ENCODE measurements at regions not wholly inside any gene's neighbourhood (a gene's known extent, or its start where the extent isn't known, plus 50 kb on each side); places are given as distances from the start of the nearest gene placed in this dataset.

GRCh38 chr2:228509021-228509420 is 327.5 kb upstream of the SPHKAP start:
- Histone ChIP-seq H3K27me3 (ENCODE audit: insufficient read depth, low read length) (no peaks in the 10 kb centered on the region), H3K4me1 (ENCODE audit: control insufficient read depth, insufficient read depth, low read length, unreplicated experiment) (no peaks in the 10 kb centered on the region), H3K36me3 (ENCODE audit: insufficient read depth, low read length) (no peaks in the 10 kb centered on the region), H3K4me3 (ENCODE audit: low read depth, low read length) (no peak overlapping the region), H2AFZ (ENCODE audit: low read length, unreplicated experiment) (peak overlapping the region; percentile 3), H3K79me2 (ENCODE audit: control insufficient read depth, insufficient read depth, low read length, unreplicated experiment) (no peaks in the 10 kb centered on the region), H3K27ac (ENCODE audit: low read depth, low read length) (no peak overlapping the region)

GRCh38 chr2:228507870-228508269 is 326.4 kb upstream of the SPHKAP start:
- Histone ChIP-seq H3K4me1 (ENCODE audit: control insufficient read depth, insufficient read depth, low read length, unreplicated experiment) (no peaks in the 10 kb centered on the region), H3K27me3 (ENCODE audit: insufficient read depth, low read length) (no peaks in the 10 kb centered on the region), H3K36me3 (ENCODE audit: insufficient read depth, low read length) (no peaks in the 10 kb centered on the region), H3K79me2 (ENCODE audit: control insufficient read depth, insufficient read depth, low read length, unreplicated experiment) (no peaks in the 10 kb centered on the region), H2AFZ (ENCODE audit: low read length, unreplicated experiment) (no peak overlapping the region), H3K4me3 (ENCODE audit: low read depth, low read length) (no peak overlapping the region), H3K27ac (ENCODE audit: low read depth, low read length) (no peak overlapping the region)

- Histone ChIP-seq H3K79me2 (ENCODE audit: control insufficient read depth, insufficient read depth, low read length, unreplicated experiment) (no peaks in the 10 kb centered on the region), H3K4me3 (ENCODE audit: low read depth, low read length) (no peak overlapping the region), H3K27me3 (ENCODE audit: insufficient read depth, low read length) (no peaks in the 10 kb centered on the region), H2AFZ (ENCODE audit: low read length, unreplicated experiment) (no peak overlapping the region), H3K4me1 (ENCODE audit: control insufficient read depth, insufficient read depth, low read length, unreplicated experiment) (no peaks in the 10 kb centered on the region), H3K27ac (ENCODE audit: low read depth, low read length) (no peak overlapping the region), H3K36me3 (ENCODE audit: insufficient read depth, low read length) (no peaks in the 10 kb centered on the region)
These were observed 325.8 kb upstream of the SPHKAP start for GRCh38 chr2:228507231-228507824.

GRCh38 chr2:228503731-228504130 is 322.2 kb upstream of the SPHKAP start:
- H3K4me3 ChIP-seq (ENCODE audit: low read depth, low read length) = no peak overlapping the region
- no peak overlapping the region for H3K27ac ChIP-seq (ENCODE audit: low read depth, low read length)
- H3K4me1 ChIP-seq (ENCODE audit: control insufficient read depth, insufficient read depth, low read length, unreplicated experiment) = no peaks in the 10 kb centered on the region
- no peak overlapping the region for H2AFZ ChIP-seq (ENCODE audit: low read length, unreplicated experiment)
- H3K36me3 ChIP-seq (ENCODE audit: insufficient read depth, low read length) = no peaks in the 10 kb centered on the region
- no peaks in the 10 kb centered on the region for H3K79me2 ChIP-seq (ENCODE audit: control insufficient read depth, insufficient read depth, low read length, unreplicated experiment)
- no peaks in the 10 kb centered on the region for H3K27me3 ChIP-seq (ENCODE audit: insufficient read depth, low read length)

GRCh38 chr2:228493852-228494251 is 312.4 kb upstream of the SPHKAP start:
- H3K4me3 ChIP-seq (ENCODE audit: low read depth, low read length) = no peak overlapping the region
- no peaks in the 10 kb centered on the region for H3K79me2 ChIP-seq (ENCODE audit: control insufficient read depth, insufficient read depth, low read length, unreplicated experiment)
- no peaks in the 10 kb centered on the region for H3K4me1 ChIP-seq (ENCODE audit: control insufficient read depth, insufficient read depth, low read length, unreplicated experiment)
- no peak overlapping the region for H3K27ac ChIP-seq (ENCODE audit: low read depth, low read length)
- no peaks in the 10 kb centered on the region for H3K27me3 ChIP-seq (ENCODE audit: insufficient read depth, low read length)
- H3K36me3 ChIP-seq (ENCODE audit: insufficient read depth, low read length) = no peaks in the 10 kb centered on the region
- no peak overlapping the region for H2AFZ ChIP-seq (ENCODE audit: low read length, unreplicated experiment)

- no peak overlapping the region for H3K27ac ChIP-seq (ENCODE audit: low read depth, low read length)
- H3K36me3 ChIP-seq (ENCODE audit: insufficient read depth, low read length) = no peaks in the 10 kb centered on the region
- H3K4me3 ChIP-seq (ENCODE audit: low read depth, low read length) = no peak overlapping the region
- H3K4me1 ChIP-seq (ENCODE audit: control insufficient read depth, insufficient read depth, low read length, unreplicated experiment) = no peaks in the 10 kb centered on the region
- H2AFZ ChIP-seq (ENCODE audit: low read length, unreplicated experiment) = no peak overlapping the region
- no peaks in the 10 kb centered on the region for H3K27me3 ChIP-seq (ENCODE audit: insufficient read depth, low read length)
- H3K79me2 ChIP-seq (ENCODE audit: control insufficient read depth, insufficient read depth, low read length, unreplicated experiment) = no peaks in the 10 kb centered on the region
These were observed 297.5 kb upstream of the SPHKAP start for GRCh38 chr2:228479014-228479413.

- Histone ChIP-seq H3K27ac (ENCODE audit: low read depth, low read length) (no peak overlapping the region), H2AFZ (ENCODE audit: low read length, unreplicated experiment) (no peak overlapping the region), H3K36me3 (ENCODE audit: insufficient read depth, low read length) (no peaks in the 10 kb centered on the region), H3K79me2 (ENCODE audit: control insufficient read depth, insufficient read depth, low read length, unreplicated experiment) (no peaks in the 10 kb centered on the region), H3K27me3 (ENCODE audit: insufficient read depth, low read length) (no peaks in the 10 kb centered on the region), H3K4me1 (ENCODE audit: control insufficient read depth, insufficient read depth, low read length, unreplicated experiment) (no peaks in the 10 kb centered on the region), H3K4me3 (ENCODE audit: low read depth, low read length) (no peak overlapping the region)
These were observed 293.0 kb upstream of the SPHKAP start for GRCh38 chr2:228474466-228474865.

GRCh38 chr2:228469721-228470120 is 288.2 kb upstream of the SPHKAP start:
- H3K27me3 ChIP-seq (ENCODE audit: insufficient read depth, low read length) = no peaks in the 10 kb centered on the region
- no peak overlapping the region for H3K27ac ChIP-seq (ENCODE audit: low read depth, low read length)
- H3K4me1 ChIP-seq (ENCODE audit: control insufficient read depth, insufficient read depth, low read length, unreplicated experiment) = no peaks in the 10 kb centered on the region
- H2AFZ ChIP-seq (ENCODE audit: low read length, unreplicated experiment) = no peak overlapping the region
- no peaks in the 10 kb centered on the region for H3K36me3 ChIP-seq (ENCODE audit: insufficient read depth, low read length)
- no peaks in the 10 kb centered on the region for H3K79me2 ChIP-seq (ENCODE audit: control insufficient read depth, insufficient read depth, low read length, unreplicated experiment)
- no peak overlapping the region for H3K4me3 ChIP-seq (ENCODE audit: low read depth, low read length)

GRCh38 chr2:228466851-228467250 is 285.4 kb upstream of the SPHKAP start:
- H3K27ac ChIP-seq (ENCODE audit: low read depth, low read length) = no peak overlapping the region
- no peaks in the 10 kb centered on the region for H3K27me3 ChIP-seq (ENCODE audit: insufficient read depth, low read length)
- no peaks in the 10 kb centered on the region for H3K79me2 ChIP-seq (ENCODE audit: control insufficient read depth, insufficient read depth, low read length, unreplicated experiment)
- no peaks in the 10 kb centered on the region for H3K36me3 ChIP-seq (ENCODE audit: insufficient read depth, low read length)
- H2AFZ ChIP-seq (ENCODE audit: low read length, unreplicated experiment) = no peak overlapping the region
- no peaks in the 10 kb centered on the region for H3K4me1 ChIP-seq (ENCODE audit: control insufficient read depth, insufficient read depth, low read length, unreplicated experiment)
- H3K4me3 ChIP-seq (ENCODE audit: low read depth, low read length) = no peak overlapping the region

GRCh38 chr2:228465408-228465807 is 283.9 kb upstream of the SPHKAP start:
- no peaks in the 10 kb centered on the region for H3K79me2 ChIP-seq (ENCODE audit: control insufficient read depth, insufficient read depth, low read length, unreplicated experiment)
- H3K4me1 ChIP-seq (ENCODE audit: control insufficient read depth, insufficient read depth, low read length, unreplicated experiment) = no peaks in the 10 kb centered on the region
- H3K27me3 ChIP-seq (ENCODE audit: insufficient read depth, low read length) = no peaks in the 10 kb centered on the region
- no peak overlapping the region for H3K4me3 ChIP-seq (ENCODE audit: low read depth, low read length)
- H3K27ac ChIP-seq (ENCODE audit: low read depth, low read length) = no peak overlapping the region
- no peak overlapping the region for H2AFZ ChIP-seq (ENCODE audit: low read length, unreplicated experiment)
- no peaks in the 10 kb centered on the region for H3K36me3 ChIP-seq (ENCODE audit: insufficient read depth, low read length)

- Histone ChIP-seq H3K36me3 (ENCODE audit: insufficient read depth, low read length) (no peaks in the 10 kb centered on the region), H3K79me2 (ENCODE audit: control insufficient read depth, insufficient read depth, low read length, unreplicated experiment) (no peaks in the 10 kb centered on the region), H3K27ac (ENCODE audit: low read depth, low read length) (no peak overlapping the region), H3K4me3 (ENCODE audit: low read depth, low read length) (no peak overlapping the region), H3K27me3 (ENCODE audit: insufficient read depth, low read length) (no peaks in the 10 kb centered on the region), H2AFZ (ENCODE audit: low read length, unreplicated experiment) (no peak overlapping the region), H3K4me1 (ENCODE audit: control insufficient read depth, insufficient read depth, low read length, unreplicated experiment) (no peaks in the 10 kb centered on the region)
These were observed 276.9 kb upstream of the SPHKAP start for GRCh38 chr2:228458364-228458763.

All from ACC112 (cell line).